Endodermal cell (in vitro differentiated cells): ENCODE measurements at regions not wholly inside any gene's neighbourhood (a gene's known extent, or its start where the extent isn't known, plus 50 kb on each side); places are given as distances from the start of the nearest gene placed in this dataset.

Experiments
- DNase-seq: peaks from one replicate; pipeline ENCODE4 v3.0.0-alpha.2; 2017
- H3K27ac ChIP-seq: 2 replicates; pipeline ENCODE4 v1.5.1; 2013; ENCODE audit warnings: mild to moderate bottlenecking, low read depth, low read length, moderate library complexity
- H3K27me3 ChIP-seq: 2 replicates; pipeline ENCODE4 v1.6.1; 2013; ENCODE audit warnings: mild to moderate bottlenecking, low read length, moderate library complexity; ENCODE audit not compliant: insufficient read depth, control insufficient read depth, poor library complexity, severe bottlenecking
- H3K36me3 ChIP-seq: 2 replicates; pipeline ENCODE4 v1.7.0; 2013; ENCODE audit warnings: mild to moderate bottlenecking, low read length, moderate library complexity; ENCODE audit not compliant: control insufficient read depth, insufficient read depth
- H3K4me1 ChIP-seq: one replicate; pipeline ENCODE4 v1.7.0; 2013; ENCODE audit warnings: low read length; ENCODE audit not compliant: control insufficient read depth, insufficient read depth
- H3K4me3 ChIP-seq: 2 replicates; pipeline ENCODE4 v1.5.1; 2013; ENCODE audit warnings: mild to moderate bottlenecking, low read length, moderate library complexity
- H3K9ac ChIP-seq: 2 replicates; pipeline ENCODE4 v1.6.1; 2013; ENCODE audit warnings: mild to moderate bottlenecking, low read length, moderate library complexity; ENCODE audit not compliant: poor library complexity, severe bottlenecking; ENCODE audit errors: extremely low read depth
- H3K9me3 ChIP-seq: 2 replicates; pipeline ENCODE4 v1.6.1; 2013; ENCODE audit warnings: mild to moderate bottlenecking, low read length, moderate library complexity; ENCODE audit not compliant: control insufficient read depth
- H3K27ac Mint-ChIP-seq: 2 replicates; pipeline ENCODE4 v1.8.0; 2020; ENCODE audit warnings: mixed read lengths
- H3K27me3 Mint-ChIP-seq: 2 replicates; pipeline ENCODE4 v1.8.0; 2021; ENCODE audit warnings: mild to moderate bottlenecking, mixed read lengths; ENCODE audit not compliant: insufficient read depth
- H3K36me3 Mint-ChIP-seq: 2 replicates; pipeline ENCODE4 v1.8.0; 2020; ENCODE audit warnings: low read depth, mixed read lengths
- H3K4me1 Mint-ChIP-seq: 2 replicates; pipeline ENCODE4 v1.8.0; 2020; ENCODE audit warnings: mixed read lengths
- H3K4me3 Mint-ChIP-seq: 2 replicates; pipeline ENCODE4 v1.8.0; 2020; ENCODE audit warnings: mild to moderate bottlenecking, moderate library complexity, mixed read lengths
- H3K9me3 Mint-ChIP-seq: 2 replicates; pipeline ENCODE4 v1.8.0; 2020; ENCODE audit warnings: mild to moderate bottlenecking, mixed read lengths
- CTCF ChIP-seq: fragments of 200-600 bp; sonication (generic); conservative IDR thresholded peaks from 2 replicates; pipeline ENCODE4 v1.5.0; 2021; ENCODE audit warnings: antibody characterized with exemption, mild to moderate bottlenecking
- WGBS, 2 experiments: methylation state at CpG; one replicate each; pipeline versions ENCODE4 v1.1.5 to v1.1.7; 2013; ENCODE audit warnings: missing lambda C conversion rate in 2 of 2, mixed read lengths in 1 of 2; ENCODE audit not compliant: insufficient coverage in 1 of 2, insufficient read length in 1 of 2; 5-methylcytosine and 5-hydroxymethylcytosine counted together

DNA sequence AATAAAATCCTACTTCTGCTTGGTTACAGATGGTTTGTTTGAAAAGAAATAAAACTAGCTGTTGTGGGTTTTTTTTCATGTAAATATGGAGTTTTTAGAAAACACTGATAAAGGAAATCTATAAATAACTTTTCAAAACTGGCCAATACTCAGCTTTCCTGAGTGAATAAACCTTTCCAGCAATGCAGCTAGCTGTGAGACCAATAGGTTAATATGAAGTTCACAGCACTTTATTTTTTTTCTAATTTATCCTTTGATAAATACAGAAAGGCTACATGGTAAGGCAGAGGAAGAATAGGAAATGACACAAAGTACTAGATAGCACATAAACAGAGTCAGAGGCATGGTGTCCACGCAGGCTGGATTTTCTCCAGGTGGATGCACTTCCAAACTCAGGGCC is 154.0 kb downstream of the COG6 start:
- no peaks in the 10 kb centered on the region for H3K9me3 ChIP-seq
- no peaks in the 10 kb centered on the region for H3K36me3 Mint-ChIP-seq
- peaks cover 7% of the 10 kb centered on the region for H3K4me1 Mint-ChIP-seq
- H3K27me3 Mint-ChIP-seq = no peaks in the 10 kb centered on the region
- no peak overlapping the region for H3K4me3 Mint-ChIP-seq
- no peak overlapping the region for H3K4me3 ChIP-seq
- H3K36me3 ChIP-seq = no peaks in the 10 kb centered on the region
- H3K27me3 ChIP-seq = no peaks in the 10 kb centered on the region
- H3K9ac ChIP-seq = no peak overlapping the region
- DNase-seq = no peak
- H3K4me1 ChIP-seq = no peaks in the 10 kb centered on the region
- no peak for TF ChIP-seq CTCF
- no peak overlapping the region for H3K27ac ChIP-seq
- WGBS, 2 experiments = 96 to 100% methylated on average over 1 of the region's 1 CpG
- no peak overlapping the region for H3K27ac Mint-ChIP-seq
- H3K9me3 Mint-ChIP-seq = no peaks in the 10 kb centered on the region

DNA sequence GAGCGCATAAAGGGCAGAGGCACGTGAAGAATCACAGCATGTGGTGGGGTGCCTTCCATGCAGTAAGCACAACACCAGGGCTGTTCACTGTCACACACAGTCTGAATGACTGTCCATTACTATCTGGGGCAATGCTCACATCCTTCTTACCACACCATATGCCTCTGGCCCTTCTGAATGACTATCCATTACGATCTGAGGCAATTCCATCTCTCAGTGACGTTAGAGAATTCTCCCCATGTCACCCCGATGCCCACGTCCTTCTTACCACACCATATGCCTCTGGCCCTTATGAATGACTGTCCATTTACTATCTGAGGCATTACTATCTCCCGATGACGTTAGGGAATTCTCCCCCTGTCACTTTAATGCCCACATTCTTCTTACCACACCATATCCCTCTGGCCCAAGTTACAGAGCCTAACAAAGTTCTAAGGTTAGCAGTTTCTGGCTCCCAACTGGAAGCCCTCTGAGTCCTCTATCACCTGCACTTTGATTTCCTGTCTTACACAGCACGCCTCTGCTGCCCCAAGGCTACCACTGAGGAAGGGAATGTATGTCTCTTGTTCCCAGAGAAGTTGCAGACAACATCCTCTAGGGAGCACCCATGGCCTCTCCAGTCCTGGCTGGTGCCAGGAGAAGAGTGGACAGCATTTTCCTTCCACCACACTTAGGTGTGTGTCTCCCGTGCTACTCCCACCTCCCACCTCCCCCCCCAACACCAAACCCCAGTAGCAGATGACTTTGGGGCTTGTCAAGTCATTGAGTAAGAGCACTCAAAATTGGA is 154.8 kb downstream of the COG6 start:
- no peak overlapping the region for H3K4me3 Mint-ChIP-seq
- Histone ChIP-seq H3K27ac (no peak overlapping the region), H3K27me3 (no peaks in the 10 kb centered on the region), H3K9ac (no peak overlapping the region), H3K4me1 (no peaks in the 10 kb centered on the region), H3K9me3 (no peaks in the 10 kb centered on the region), H3K4me3 (no peak overlapping the region), H3K36me3 (no peaks in the 10 kb centered on the region)
- TF ChIP-seq CTCF = peak; percentile 56
- no peaks in the 10 kb centered on the region for H3K9me3 Mint-ChIP-seq
- no peaks in the 10 kb centered on the region for H3K27me3 Mint-ChIP-seq
- peak; percentile 59 for DNase-seq
- WGBS, 2 experiments = 91 to 92% methylated on average over 6 to 10 of the region's 10 CpGs
- no peak overlapping the region for H3K27ac Mint-ChIP-seq
- no peaks in the 10 kb centered on the region for H3K36me3 Mint-ChIP-seq
- peaks cover 7% of the 10 kb centered on the region for H3K4me1 Mint-ChIP-seq

GRCh38 chr13:39811051-39811450 is 155.6 kb downstream of the COG6 start:
- H3K27ac Mint-ChIP-seq = no peak overlapping the region

More at GRCh38 chr13:39811051-39811450, 155.6 kb downstream of the COG6 start:
- peaks cover 7% of the 10 kb centered on the region for H3K4me1 Mint-ChIP-seq
- H3K4me1 ChIP-seq = no peaks in the 10 kb centered on the region
- no peaks in the 10 kb centered on the region for H3K9me3 Mint-ChIP-seq
- H3K4me3 ChIP-seq = no peak overlapping the region
- no peak for TF ChIP-seq CTCF
- no peaks in the 10 kb centered on the region for H3K9me3 ChIP-seq
- H3K9ac ChIP-seq = no peak overlapping the region
- 90 to 92% methylated on average over 5 to 6 of the region's 6 CpGs for WGBS, 2 experiments
- DNase-seq = no peak
- H3K4me3 Mint-ChIP-seq = no peak overlapping the region
- no peaks in the 10 kb centered on the region for H3K36me3 ChIP-seq
- no peaks in the 10 kb centered on the region for H3K36me3 Mint-ChIP-seq
- no peaks in the 10 kb centered on the region for H3K27me3 Mint-ChIP-seq
- H3K27me3 ChIP-seq = no peaks in the 10 kb centered on the region
- H3K27ac ChIP-seq = no peak overlapping the region
